SKM-1 treated with dmso at 0.1 percent for 144 hours (cell line): ENCODE measurements at regions not wholly inside any gene's neighbourhood (a gene's known extent, or its start where the extent isn't known, plus 50 kb on each side); places are given as distances from the start of the nearest gene placed in this dataset.

ENCODE experiments used
- DNase-seq: peaks from one replicate; lab custom pipeline; 2025; ENCODE audit not compliant: unreplicated experiment; lab: John Stamatoyannopoulos, UW

- DNase-seq = no peak
Observed at GRCh38 chr3:34229876-34230275, 431.4 kb downstream of the PDCD6IP start.

- DNase-seq = no peak
Observed at GRCh38 chr3:34235096-34235495, 436.7 kb downstream of the PDCD6IP start.

- DNase-seq = no peak
Observed at GRCh38 chr3:34237946-34238345, 439.5 kb downstream of the PDCD6IP start.

- DNase-seq = no peak
Observed at GRCh38 chr3:34238407-34238806, 440.0 kb downstream of the PDCD6IP start.

GRCh38 chr3:34239287-34239686 is 440.9 kb downstream of the PDCD6IP start:
- DNase-seq = no peak

GRCh38 chr3:34239875-34240274 is 441.4 kb downstream of the PDCD6IP start:
- DNase-seq = no peak

- DNase-seq = no peak
Observed at GRCh38 chr3:34247401-34247800, 449.0 kb downstream of the PDCD6IP start.

- DNase-seq = no peak
Observed at GRCh38 chr3:34248352-34248751, 449.9 kb downstream of the PDCD6IP start.

- no peak for DNase-seq
Observed at GRCh38 chr3:34254285-34254684, 455.9 kb downstream of the PDCD6IP start.

- no peak for DNase-seq
Observed at GRCh38 chr3:34256021-34256420, 457.6 kb downstream of the PDCD6IP start.

GRCh38 chr3:34256791-34257190 is 458.4 kb downstream of the PDCD6IP start:
- DNase-seq = no peak

- no peak for DNase-seq
Observed at GRCh38 chr3:34258271-34258998, 460.0 kb downstream of the PDCD6IP start.

- peak; percentile 27 for DNase-seq
Observed at GRCh38 chr3:34260271-34261000, 462.0 kb downstream of the PDCD6IP start.

GRCh38 chr3:34261001-34261385 is 462.6 kb downstream of the PDCD6IP start:
- no peak for DNase-seq

- no peak for DNase-seq
Observed at GRCh38 chr3:34263101-34263621, 464.7 kb downstream of the PDCD6IP start.

- no peak for DNase-seq
Observed at GRCh38 chr3:34264337-34265041, 466.1 kb downstream of the PDCD6IP start.

GRCh38 chr3:34267088-34267487 is 468.7 kb downstream of the PDCD6IP start:
- no peak for DNase-seq

- DNase-seq = no peak
Observed at GRCh38 chr3:34268032-34268709, 469.7 kb downstream of the PDCD6IP start.

GRCh38 chr3:34275811-34276210 is 477.4 kb downstream of the PDCD6IP start:
- no peak for DNase-seq

- DNase-seq = no peak
Observed at GRCh38 chr3:34276342-34276741, 477.9 kb downstream of the PDCD6IP start.

- DNase-seq = no peak
Observed at GRCh38 chr3:34277110-34277509, 478.7 kb downstream of the PDCD6IP start.
